Neural progenitor cell (in vitro differentiated cells): ENCODE measurements at regions not wholly inside any gene's neighbourhood (a gene's known extent, or its start where the extent isn't known, plus 50 kb on each side); places are given as distances from the start of the nearest gene placed in this dataset.

Experiments used
- CTCF ChIP-seq: fragments of 200-600 bp; sonication (generic); IDR thresholded peaks from 2 replicates; pipeline ENCODE4 v1.5.1; 2017; ENCODE audit warnings: antibody characterized with exemption, mild to moderate bottlenecking
- EZH2 ChIP-seq: fragments of 200-600 bp; sonication (generic); IDR thresholded peaks from 2 replicates; pipeline ENCODE4 v1.6.1; 2017; ENCODE audit warnings: antibody characterized with exemption, mild to moderate bottlenecking, moderate library complexity

DNA sequence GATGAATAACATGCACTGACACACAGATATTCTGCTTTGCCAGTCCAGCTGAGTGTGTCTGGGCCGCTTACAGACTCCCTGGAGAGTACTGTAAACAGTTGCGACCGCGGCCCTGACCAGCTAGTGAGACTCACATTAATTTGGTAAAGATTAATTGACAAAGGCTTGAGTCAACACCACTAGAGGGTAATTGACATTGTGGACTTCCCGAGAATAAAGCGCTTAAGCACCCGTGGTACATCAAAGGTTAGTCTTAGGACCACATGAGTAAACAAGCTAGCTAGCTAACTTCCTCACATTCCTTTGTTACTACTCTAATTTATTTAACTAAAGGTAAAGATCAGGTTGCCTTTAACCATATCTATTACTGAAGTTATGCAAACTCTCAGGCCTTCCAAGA is 624.4 kb upstream of the ARGLU1 start:
- TF ChIP-seq CTCF (no peak), EZH2 (no peak)
